ENCODE measurements at regions not wholly inside any gene's neighbourhood (a gene's known extent, or its start where the extent isn't known, plus 50 kb on each side); places are given as distances from the start of the nearest gene placed in this dataset.

DNA sequence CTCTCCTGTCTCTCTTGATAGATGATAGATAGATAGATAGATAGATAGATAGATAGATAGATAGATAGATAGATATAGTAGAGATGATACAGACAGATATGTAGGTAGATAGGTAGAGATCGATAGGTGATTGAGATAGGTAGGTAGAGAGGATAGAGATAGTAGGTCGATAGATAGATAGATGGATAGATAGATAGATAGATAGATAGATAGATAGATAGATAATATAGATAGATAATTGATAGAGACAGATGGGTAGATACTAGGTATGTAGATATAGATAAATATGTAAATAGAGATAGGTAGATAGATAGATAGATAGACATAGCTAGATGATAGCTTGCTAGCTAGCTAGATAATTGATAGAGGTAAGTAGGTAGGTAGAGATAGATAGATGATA, 1154.2 kb upstream of the AUTS2 start (continued):
- TF ChIP-seq, protein P1, sequence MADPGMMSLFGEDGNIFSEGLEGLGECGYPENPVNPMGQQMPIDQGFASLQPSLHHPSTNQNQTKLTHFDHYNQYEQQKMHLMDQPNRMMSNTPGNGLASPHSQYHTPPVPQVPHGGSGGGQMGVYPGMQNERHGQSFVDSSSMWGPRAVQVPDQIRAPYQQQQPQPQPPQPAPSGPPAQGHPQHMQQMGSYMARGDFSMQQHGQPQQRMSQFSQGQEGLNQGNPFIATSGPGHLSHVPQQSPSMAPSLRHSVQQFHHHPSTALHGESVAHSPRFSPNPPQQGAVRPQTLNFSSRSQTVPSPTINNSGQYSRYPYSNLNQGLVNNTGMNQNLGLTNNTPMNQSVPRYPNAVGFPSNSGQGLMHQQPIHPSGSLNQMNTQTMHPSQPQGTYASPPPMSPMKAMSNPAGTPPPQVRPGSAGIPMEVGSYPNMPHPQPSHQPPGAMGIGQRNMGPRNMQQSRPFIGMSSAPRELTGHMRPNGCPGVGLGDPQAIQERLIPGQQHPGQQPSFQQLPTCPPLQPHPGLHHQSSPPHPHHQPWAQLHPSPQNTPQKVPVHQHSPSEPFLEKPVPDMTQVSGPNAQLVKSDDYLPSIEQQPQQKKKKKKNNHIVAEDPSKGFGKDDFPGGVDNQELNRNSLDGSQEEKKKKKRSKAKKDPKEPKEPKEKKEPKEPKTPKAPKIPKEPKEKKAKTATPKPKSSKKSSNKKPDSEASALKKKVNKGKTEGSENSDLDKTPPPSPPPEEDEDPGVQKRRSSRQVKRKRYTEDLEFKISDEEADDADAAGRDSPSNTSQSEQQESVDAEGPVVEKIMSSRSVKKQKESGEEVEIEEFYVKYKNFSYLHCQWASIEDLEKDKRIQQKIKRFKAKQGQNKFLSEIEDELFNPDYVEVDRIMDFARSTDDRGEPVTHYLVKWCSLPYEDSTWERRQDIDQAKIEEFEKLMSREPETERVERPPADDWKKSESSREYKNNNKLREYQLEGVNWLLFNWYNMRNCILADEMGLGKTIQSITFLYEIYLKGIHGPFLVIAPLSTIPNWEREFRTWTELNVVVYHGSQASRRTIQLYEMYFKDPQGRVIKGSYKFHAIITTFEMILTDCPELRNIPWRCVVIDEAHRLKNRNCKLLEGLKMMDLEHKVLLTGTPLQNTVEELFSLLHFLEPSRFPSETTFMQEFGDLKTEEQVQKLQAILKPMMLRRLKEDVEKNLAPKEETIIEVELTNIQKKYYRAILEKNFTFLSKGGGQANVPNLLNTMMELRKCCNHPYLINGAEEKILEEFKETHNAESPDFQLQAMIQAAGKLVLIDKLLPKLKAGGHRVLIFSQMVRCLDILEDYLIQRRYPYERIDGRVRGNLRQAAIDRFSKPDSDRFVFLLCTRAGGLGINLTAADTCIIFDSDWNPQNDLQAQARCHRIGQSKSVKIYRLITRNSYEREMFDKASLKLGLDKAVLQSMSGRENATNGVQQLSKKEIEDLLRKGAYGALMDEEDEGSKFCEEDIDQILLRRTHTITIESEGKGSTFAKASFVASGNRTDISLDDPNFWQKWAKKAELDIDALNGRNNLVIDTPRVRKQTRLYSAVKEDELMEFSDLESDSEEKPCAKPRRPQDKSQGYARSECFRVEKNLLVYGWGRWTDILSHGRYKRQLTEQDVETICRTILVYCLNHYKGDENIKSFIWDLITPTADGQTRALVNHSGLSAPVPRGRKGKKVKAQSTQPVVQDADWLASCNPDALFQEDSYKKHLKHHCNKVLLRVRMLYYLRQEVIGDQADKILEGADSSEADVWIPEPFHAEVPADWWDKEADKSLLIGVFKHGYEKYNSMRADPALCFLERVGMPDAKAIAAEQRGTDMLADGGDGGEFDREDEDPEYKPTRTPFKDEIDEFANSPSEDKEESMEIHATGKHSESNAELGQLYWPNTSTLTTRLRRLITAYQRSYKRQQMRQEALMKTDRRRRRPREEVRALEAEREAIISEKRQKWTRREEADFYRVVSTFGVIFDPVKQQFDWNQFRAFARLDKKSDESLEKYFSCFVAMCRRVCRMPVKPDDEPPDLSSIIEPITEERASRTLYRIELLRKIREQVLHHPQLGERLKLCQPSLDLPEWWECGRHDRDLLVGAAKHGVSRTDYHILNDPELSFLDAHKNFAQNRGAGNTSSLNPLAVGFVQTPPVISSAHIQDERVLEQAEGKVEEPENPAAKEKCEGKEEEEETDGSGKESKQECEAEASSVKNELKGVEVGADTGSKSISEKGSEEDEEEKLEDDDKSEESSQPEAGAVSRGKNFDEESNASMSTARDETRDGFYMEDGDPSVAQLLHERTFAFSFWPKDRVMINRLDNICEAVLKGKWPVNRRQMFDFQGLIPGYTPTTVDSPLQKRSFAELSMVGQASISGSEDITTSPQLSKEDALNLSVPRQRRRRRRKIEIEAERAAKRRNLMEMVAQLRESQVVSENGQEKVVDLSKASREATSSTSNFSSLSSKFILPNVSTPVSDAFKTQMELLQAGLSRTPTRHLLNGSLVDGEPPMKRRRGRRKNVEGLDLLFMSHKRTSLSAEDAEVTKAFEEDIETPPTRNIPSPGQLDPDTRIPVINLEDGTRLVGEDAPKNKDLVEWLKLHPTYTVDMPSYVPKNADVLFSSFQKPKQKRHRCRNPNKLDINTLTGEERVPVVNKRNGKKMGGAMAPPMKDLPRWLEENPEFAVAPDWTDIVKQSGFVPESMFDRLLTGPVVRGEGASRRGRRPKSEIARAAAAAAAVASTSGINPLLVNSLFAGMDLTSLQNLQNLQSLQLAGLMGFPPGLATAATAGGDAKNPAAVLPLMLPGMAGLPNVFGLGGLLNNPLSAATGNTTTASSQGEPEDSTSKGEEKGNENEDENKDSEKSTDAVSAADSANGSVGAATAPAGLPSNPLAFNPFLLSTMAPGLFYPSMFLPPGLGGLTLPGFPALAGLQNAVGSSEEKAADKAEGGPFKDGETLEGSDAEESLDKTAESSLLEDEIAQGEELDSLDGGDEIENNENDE (IDR thresholded peaks at IDR 0.05; ENCODE audit: insufficient replicate concordance, low read length) = no peak
- no peak for TF ChIP-seq SIRT6 (IDR thresholded peaks at IDR 0.05; ENCODE audit: low read length)
- no peak for TF ChIP-seq CTCF (IDR thresholded peaks at IDR 0.05; ENCODE audit: control extremely low read depth in 1 of 3, insufficient read depth in 1 of 3, low read depth in 1 of 3, low read length in 3 of 3)
- no peak for TF ChIP-seq PHF8 (conservative IDR thresholded peaks at IDR 0.05; ENCODE audit: low read depth, low read length)
- no peak for TF ChIP-seq TAF7 (optimal IDR thresholded peaks at IDR 0.05; ENCODE audit: borderline replicate concordance, low read depth, low read length)
- no peak for TF ChIP-seq POLR2AphosphoS5 (IDR thresholded peaks at IDR 0.05; ENCODE audit: low read depth, low read length)
- no peak for TF ChIP-seq SP4 (IDR thresholded peaks at IDR 0.05; ENCODE audit: low read length)
- no peak for TF ChIP-seq BACH1 (IDR thresholded peaks at IDR 0.05; ENCODE audit: low read length)
- TF ChIP-seq SP1 (IDR thresholded peaks at IDR 0.05; ENCODE audit: low read depth, low read length) = no peak
- no peak for TF ChIP-seq TAF1 (IDR thresholded peaks at IDR 0.05; ENCODE audit: low read depth, low read length)
- no peak for TF ChIP-seq ASH2L (IDR thresholded peaks at IDR 0.05; ENCODE audit: low read length)

Measured in H1 (cell line).